ENCODE measurements at regions not wholly inside any gene's neighbourhood (a gene's known extent, or its start where the extent isn't known, plus 50 kb on each side); places are given as distances from the start of the nearest gene placed in this dataset.

DNA sequence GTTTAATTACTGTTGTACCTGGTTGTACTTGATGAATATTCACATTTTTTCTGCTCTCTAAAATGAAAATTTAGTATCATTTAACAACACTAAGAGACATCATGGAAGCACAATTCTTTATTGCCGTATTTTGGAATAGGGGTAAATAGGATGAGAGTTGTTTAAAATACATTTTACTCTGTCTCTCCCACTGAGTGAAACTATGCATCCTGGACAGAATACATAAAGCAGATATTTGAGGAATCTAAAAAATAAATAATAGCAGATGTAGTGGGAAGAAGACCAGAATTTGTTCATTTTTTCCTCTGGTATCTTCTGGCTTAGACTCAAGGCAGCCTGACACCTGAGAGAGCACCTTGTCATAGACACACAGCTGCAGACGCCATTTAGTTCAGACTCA lies 119.1 kb upstream of the AHI1 start:
- TF ChIP-seq, protein P1, sequence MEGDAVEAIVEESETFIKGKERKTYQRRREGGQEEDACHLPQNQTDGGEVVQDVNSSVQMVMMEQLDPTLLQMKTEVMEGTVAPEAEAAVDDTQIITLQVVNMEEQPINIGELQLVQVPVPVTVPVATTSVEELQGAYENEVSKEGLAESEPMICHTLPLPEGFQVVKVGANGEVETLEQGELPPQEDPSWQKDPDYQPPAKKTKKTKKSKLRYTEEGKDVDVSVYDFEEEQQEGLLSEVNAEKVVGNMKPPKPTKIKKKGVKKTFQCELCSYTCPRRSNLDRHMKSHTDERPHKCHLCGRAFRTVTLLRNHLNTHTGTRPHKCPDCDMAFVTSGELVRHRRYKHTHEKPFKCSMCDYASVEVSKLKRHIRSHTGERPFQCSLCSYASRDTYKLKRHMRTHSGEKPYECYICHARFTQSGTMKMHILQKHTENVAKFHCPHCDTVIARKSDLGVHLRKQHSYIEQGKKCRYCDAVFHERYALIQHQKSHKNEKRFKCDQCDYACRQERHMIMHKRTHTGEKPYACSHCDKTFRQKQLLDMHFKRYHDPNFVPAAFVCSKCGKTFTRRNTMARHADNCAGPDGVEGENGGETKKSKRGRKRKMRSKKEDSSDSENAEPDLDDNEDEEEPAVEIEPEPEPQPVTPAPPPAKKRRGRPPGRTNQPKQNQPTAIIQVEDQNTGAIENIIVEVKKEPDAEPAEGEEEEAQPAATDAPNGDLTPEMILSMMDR (IDR thresholded peaks at IDR 0.05) = no peak
- TF ChIP-seq POLR2A (IDR thresholded peaks at IDR 0.05) = no peak

All from right lobe of liver (tissue), 4 donors.